NCI-H748 (cell line): ENCODE measurements at regions not wholly inside any gene's neighbourhood (a gene's known extent, or its start where the extent isn't known, plus 50 kb on each side); places are given as distances from the start of the nearest gene placed in this dataset.
"Not testable (repeated sequence)": the region's sequence is repeated elsewhere in the genome, so short reads cannot be mapped to it uniquely, and the experiment has no call there.

ENCODE experiments used
- DNase-seq: peaks from one replicate; lab custom pipeline; 2025; ENCODE audit not compliant: unreplicated experiment; lab: John Stamatoyannopoulos, UW

DNA sequence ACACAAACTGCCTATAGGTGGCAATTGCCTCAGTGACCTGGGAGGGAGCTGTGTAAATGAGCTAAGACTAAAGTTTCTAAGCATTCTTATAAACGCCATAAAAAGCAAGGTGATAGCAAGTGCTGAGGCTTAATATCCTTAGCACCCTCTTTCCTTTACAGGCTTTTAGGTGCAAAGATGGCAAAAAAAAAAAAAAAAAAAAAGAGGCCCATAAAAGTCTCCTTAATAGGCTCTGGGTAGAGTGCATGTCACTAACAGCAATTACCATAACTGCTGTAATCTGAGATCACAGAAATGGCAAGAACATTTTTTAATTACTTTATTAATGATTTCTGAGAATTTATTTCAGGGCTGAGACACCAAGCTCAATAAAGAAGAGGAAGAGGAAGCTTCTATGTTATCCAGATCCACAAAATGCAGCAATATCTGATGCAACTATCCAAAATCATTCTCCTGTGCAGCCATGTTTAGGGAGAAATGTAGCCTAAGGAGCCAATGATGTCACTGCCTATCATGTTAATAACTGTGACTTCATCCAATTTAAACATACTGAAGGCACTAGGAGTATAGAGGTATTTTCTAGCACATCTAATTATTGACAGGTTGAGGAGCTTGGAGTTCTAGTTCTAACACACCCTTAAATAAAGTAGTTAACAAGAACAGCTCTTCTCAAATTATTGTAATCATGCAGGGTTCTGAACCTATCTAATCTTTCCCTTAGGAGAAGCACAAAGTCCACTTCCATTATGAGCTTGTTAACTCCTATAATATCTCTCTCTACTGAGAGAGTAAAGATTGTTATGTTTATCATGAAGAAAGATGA is 804.3 kb upstream of the ACVR2A start:
- no peak for DNase-seq

DNA sequence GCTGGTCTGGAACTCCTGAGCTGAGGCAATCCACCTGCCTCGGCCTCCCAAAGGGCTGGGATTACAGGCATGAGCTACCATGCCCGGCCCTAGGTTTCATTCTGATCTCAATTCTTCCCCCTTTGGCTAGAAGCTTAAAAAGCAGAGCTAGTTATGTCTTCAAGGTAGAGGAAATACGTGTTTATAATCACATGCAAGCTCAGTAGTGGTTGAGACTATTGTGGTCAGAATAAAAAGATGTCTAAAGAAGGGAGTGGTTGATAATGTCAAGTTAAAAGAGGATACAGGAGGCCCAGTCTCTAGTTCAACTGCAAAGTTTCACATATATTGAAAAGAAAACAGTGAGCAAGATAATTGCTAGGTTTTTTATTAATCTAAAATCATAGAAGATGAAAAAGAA is 807.8 kb upstream of the ACVR2A start:
- DNase-seq: no peak

- no peak for DNase-seq
Observed at GRCh38 chr2:147033044-147033443, 811.8 kb upstream of the ACVR2A start.

DNA sequence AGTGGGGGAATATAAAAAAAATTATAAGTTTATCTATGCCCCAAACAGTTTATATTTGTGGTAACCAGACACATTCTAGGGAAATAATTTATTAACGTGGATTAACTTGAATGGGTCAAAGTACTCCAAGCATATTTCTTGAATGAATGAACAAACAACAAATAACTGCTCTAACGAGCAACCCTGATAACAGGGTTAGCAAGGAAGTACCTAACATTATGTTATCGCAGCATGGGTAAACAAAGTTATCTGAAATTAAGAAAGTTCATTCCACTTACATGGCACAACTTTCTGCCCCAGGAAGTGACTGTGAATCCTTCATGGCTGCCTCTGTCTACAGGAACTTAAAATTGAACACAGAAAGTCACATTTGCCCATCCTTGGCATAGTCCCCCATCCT is 812.9 kb upstream of the ACVR2A start:
- DNase-seq: no peak

- DNase-seq: no peak
Observed at GRCh38 chr2:147030966-147031720, 813.7 kb upstream of the ACVR2A start.

GRCh38 chr2:147027436-147027835 is 817.4 kb upstream of the ACVR2A start:
- no peak for DNase-seq

DNA sequence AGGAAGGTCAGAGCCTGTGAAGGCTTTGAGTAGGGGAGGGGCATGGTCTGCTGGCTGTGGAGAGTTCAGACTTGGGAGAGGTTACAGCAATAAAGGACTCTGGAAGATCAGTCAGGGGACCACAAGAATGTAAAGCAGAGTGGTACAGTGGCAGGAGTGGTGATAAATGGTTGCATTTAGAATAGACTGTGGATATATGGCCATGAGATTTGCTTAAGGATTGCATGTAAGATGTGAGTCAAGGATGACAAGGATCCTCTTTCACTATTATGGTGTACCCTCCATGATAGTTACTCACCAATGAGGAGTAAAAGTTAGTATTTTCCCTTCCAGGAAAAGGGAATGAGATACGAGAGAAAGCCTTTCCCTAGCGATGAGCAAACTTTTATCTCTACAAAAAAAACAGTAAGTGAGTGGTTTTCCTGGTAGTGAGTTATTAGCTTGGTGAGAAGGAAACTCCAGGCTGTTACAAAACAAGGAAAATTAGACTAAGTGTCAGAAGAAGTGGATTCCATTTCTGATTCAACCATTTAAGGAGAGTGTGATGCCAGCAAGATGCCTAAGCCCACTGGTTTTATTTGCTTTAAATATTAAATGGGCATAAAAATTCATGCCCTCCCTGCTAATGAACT is 818.0 kb upstream of the ACVR2A start:
- DNase-seq: no peak

GRCh38 chr2:147025646-147026585 is 818.9 kb upstream of the ACVR2A start:
- no peak for DNase-seq

DNA sequence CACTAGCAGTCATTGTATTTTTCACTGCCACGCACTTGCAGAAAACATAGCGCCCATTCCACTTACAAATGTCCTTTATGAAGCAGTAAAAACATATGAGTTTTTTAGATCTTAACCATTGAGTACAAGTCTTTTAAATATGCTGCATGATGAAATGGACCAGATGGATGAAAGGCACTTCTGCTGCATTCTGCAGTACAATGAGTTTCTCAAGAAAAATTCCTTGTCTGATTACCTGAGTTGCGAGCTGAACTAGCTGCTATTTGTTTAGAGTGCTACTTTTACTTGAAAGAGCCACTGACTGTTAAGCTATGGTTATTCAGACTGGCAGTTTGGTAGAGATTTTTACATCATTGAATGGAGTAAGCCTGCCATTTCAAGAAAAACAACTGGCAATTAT is 825.5 kb upstream of the ACVR2A start:
- no peak for DNase-seq

DNA sequence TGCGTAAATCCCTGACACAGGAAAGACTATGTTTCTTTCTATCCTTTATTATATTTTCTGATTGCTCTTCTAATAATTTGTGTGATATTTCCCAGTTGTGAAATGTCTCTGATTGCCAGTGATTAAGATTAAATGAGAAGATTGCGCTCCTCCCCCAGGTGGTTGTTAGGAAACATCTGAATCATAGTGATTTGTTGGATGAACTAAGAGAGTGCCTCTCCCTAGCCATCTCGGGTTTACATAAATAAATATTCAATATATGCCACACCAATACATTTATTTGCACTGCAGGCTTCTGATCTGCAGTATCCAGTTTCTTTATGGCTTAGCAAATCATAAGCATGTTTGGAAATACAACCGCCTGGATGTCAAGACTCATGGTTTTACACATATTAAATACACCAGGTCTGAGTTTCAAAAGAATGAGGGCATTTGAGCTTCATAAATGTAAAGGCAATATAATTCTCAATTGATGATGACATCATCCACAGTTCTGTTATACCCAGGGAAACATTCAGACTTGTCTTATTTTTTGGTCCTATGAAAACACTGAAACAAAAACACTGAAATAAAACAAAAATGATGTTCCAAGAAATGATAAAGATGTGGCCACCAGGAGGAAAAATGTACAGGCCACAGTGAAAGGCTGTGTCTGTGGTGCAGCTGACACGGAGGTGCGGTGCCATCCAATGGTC is 826.7 kb upstream of the ACVR2A start:
- no peak for DNase-seq

DNA sequence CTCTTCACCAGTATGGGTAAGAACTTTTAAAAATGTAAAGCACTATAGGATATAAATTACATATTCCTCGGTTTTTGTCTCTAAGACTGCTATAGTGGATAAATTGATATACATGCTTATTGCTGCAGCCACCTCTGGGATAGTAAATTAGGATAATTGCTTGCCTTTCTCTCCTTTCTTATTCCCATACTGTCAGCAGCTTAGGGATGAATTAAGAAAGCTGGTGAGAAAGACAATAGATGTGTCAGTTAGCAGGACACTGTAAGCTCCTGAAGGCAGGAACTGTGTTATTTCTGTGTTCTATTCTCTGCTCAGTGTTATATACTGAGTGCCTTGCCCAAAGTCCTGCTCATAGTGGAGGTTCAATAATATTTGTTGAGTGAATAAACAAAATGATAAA is 828.6 kb upstream of the ACVR2A start:
- DNase-seq: no peak

GRCh38 chr2:147015591-147015990 is 829.2 kb upstream of the ACVR2A start:
- no peak for DNase-seq

DNA sequence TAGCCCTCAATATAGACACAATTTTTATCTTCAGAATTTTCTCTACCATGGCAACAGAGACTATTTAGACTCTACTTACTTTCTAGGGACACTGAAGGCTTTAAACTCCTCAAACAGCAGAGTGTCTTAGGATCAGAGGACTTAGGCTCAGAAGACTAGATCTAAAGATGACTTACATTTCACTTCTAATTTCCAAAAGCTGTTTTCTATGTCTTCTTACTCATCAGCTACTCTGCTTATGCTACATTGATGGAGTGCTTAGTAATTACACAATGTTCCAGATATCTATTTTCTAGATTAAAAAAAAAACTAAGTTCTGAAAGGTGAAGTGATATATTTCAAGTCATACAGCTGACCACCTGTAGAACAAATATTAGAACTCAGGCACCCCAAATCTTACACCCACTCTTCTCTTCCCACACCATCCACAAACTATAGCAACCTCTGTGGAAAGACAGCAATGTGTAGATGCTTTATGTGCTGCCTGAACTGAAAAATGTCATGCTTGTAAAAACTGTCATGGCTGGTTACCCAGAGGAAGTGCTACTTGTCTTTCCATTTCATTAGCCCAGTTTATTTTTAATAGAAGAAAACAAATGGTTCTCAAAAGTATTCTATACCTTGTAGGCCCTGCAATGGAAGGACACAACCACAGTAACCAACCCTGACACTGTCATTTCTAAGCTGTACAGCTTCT is 831.0 kb upstream of the ACVR2A start:
- DNase-seq: no peak

GRCh38 chr2:147008481-147008880 is 836.3 kb upstream of the ACVR2A start:
- no peak for DNase-seq

GRCh38 chr2:147006736-147007141 is 838.1 kb upstream of the ACVR2A start:
- no peak for DNase-seq

- no peak for DNase-seq
Observed at GRCh38 chr2:147003081-147003480, 841.7 kb upstream of the ACVR2A start.

DNA sequence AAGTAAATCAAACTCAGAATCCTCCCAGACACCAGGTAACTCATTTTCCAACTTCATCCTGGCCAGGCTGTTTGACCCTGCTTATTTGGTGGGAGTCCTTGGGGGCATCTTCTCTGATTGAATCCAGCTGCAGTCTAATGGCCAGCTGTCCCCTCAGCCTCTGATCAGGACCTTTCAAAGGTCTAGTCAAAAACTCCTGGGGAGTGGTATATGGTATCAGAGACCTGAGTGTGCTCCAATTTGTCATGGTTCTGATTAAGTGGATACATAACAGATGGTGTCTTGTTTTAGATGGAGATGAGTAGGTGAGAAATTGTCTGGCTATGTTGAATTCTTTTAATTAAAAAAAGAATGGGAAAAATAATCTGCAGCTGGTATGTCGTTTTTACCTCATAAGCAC is 842.6 kb upstream of the ACVR2A start:
- DNase-seq: no peak

- no peak for DNase-seq
Observed at GRCh38 chr2:147001061-147001460, 843.8 kb upstream of the ACVR2A start.

DNA sequence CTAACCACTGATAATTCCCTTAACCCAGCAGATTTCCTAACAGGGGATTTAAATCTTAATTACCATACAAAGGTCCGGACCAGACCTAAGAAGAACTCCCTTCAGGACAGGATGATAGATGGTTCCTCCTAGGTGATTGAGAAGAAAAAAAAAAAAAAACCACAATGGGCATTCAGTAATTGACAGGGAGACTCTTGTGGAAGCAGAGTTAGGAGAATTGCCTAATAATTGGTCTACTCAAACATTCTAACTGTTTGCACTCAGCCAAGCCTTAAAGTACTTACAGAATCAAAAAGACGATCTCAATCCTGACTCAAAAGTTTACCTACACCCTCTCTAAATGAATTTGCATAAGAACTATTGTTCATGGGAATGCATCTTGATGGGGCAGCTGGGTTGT is 844.7 kb upstream of the ACVR2A start:
- DNase-seq: not testable (repeated sequence)

GRCh38 chr2:146997945-146998344 is 846.9 kb upstream of the ACVR2A start:
- no peak for DNase-seq
